GM23338 (cell line): ENCODE measurements at regions not wholly inside any gene's neighbourhood (a gene's known extent, or its start where the extent isn't known, plus 50 kb on each side); places are given as distances from the start of the nearest gene placed in this dataset.

ENCODE experiments used
- CREB1 ChIP-seq: fragments of 250-450 bp; sonication (Bioruptor Pico); IDR thresholded peaks from 2 replicates; pipeline ENCODE4 v1.5.0; 2020; ENCODE audit warnings: low read depth, mild to moderate bottlenecking, moderate library complexity
- CTCF ChIP-seq, 2 experiments: fragments of 200-600 bp in 1 of 2; sonication (generic) in 1 of 2; conservative IDR thresholded peaks; 2 replicates each; pipeline versions ENCODE4 v1.5.1 to v1.6.1; 2016 to 2017; ENCODE audit warnings: antibody characterized with exemption in 2 of 2, low read depth in 2 of 2, mild to moderate bottlenecking in 2 of 2, moderate library complexity in 1 of 2
- EZH2 ChIP-seq: fragments of 200-600 bp; sonication (generic); IDR thresholded peaks from one replicate; pipeline ENCODE4 v1.8.0; 2017; ENCODE audit warnings: antibody characterized with exemption, mild to moderate bottlenecking, low read depth; ENCODE audit not compliant: unreplicated experiment
- JUNB ChIP-seq: IDR thresholded peaks from one replicate; pipeline ENCODE4 v1.6.1; 2016; ENCODE audit warnings: antibody characterized with exemption; ENCODE audit not compliant: unreplicated experiment
- POLR2AphosphoS5 ChIP-seq: IDR thresholded peaks from 2 replicates; pipeline ENCODE4 v1.6.1; 2016; ENCODE audit warnings: antibody characterized with exemption, low read depth
- ZNF114 ChIP-seq: fragments of 250-450 bp; sonication (Bioruptor Pico); IDR thresholded peaks from 2 replicates; pipeline ENCODE4 v1.5.0; 2020; ENCODE audit warnings: mild to moderate bottlenecking, moderate library complexity
- ZNF331 ChIP-seq: fragments of 250-450 bp; sonication (Bioruptor Pico); IDR thresholded peaks from 2 replicates; pipeline ENCODE4 v1.5.0; 2020; ENCODE audit warnings: low read depth, mild to moderate bottlenecking, moderate library complexity
- TF ChIP-seq, protein P1 (sequence below): IDR thresholded peaks from one replicate; pipeline ENCODE4 v1.6.1; 2018; ENCODE audit warnings: antibody characterized with exemption; ENCODE audit not compliant: unreplicated experiment

- TF ChIP-seq CTCF (conservative IDR thresholded peaks at IDR 0.05; ENCODE audit: low read depth in 2 of 2) (no peak), CREB1 (no peak), EZH2 (no peak), JUNB (no peak), ZNF331 (CRISPR knock-in tag) (no peak), POLR2AphosphoS5 (no peak), ZNF114 (CRISPR knock-in tag) (no peak)
- TF ChIP-seq, protein P1, sequence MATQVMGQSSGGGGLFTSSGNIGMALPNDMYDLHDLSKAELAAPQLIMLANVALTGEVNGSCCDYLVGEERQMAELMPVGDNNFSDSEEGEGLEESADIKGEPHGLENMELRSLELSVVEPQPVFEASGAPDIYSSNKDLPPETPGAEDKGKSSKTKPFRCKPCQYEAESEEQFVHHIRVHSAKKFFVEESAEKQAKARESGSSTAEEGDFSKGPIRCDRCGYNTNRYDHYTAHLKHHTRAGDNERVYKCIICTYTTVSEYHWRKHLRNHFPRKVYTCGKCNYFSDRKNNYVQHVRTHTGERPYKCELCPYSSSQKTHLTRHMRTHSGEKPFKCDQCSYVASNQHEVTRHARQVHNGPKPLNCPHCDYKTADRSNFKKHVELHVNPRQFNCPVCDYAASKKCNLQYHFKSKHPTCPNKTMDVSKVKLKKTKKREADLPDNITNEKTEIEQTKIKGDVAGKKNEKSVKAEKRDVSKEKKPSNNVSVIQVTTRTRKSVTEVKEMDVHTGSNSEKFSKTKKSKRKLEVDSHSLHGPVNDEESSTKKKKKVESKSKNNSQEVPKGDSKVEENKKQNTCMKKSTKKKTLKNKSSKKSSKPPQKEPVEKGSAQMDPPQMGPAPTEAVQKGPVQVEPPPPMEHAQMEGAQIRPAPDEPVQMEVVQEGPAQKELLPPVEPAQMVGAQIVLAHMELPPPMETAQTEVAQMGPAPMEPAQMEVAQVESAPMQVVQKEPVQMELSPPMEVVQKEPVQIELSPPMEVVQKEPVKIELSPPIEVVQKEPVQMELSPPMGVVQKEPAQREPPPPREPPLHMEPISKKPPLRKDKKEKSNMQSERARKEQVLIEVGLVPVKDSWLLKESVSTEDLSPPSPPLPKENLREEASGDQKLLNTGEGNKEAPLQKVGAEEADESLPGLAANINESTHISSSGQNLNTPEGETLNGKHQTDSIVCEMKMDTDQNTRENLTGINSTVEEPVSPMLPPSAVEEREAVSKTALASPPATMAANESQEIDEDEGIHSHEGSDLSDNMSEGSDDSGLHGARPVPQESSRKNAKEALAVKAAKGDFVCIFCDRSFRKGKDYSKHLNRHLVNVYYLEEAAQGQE, result no peak
Observed at GRCh38 chr3:177598097-177598833, 401.0 kb upstream of the TBL1XR1 start.
